Thymus (tissue), 11 donors: ENCODE measurements at regions not wholly inside any gene's neighbourhood (a gene's known extent, or its start where the extent isn't known, plus 50 kb on each side); places are given as distances from the start of the nearest gene placed in this dataset.
"Not testable (repeated sequence)": the region's sequence is repeated elsewhere in the genome, so short reads cannot be mapped to it uniquely, and the experiment has no call there.

Source experiments
- DNase-seq, 9 donors: peaks; one replicate each; pipeline ENCODE4 v3.0.0-alpha.2; 2013; ENCODE audit warnings: low spot score in 9 of 9, low read depth in 6 of 9, missing footprints in 1 of 9
- H3K27ac ChIP-seq, 2 donors: one replicate each; pipeline ENCODE4 v1.5.1; 2013; ENCODE audit warnings: control low read depth in 1 of 2, low read depth in 1 of 2, low read length in 1 of 2, mild to moderate bottlenecking in 1 of 2, moderate library complexity in 1 of 2
- H3K27me3 ChIP-seq, 2 donors: one replicate each; pipeline ENCODE4 v1.5.1; 2013; ENCODE audit warnings: low read length in 1 of 2; ENCODE audit not compliant: control insufficient read depth in 2 of 2, insufficient read depth in 1 of 2
- H3K36me3 ChIP-seq, 2 donors: one replicate each; pipeline ENCODE4 v1.5.1; 2013; ENCODE audit warnings: low read length in 1 of 2, mild to moderate bottlenecking in 1 of 2, moderate library complexity in 1 of 2; ENCODE audit not compliant: control insufficient read depth in 2 of 2, insufficient read depth in 2 of 2
- H3K4me1 ChIP-seq, 2 donors: one replicate each; pipeline ENCODE4 v1.5.1; 2013; ENCODE audit warnings: low read length in 2 of 2; ENCODE audit not compliant: control insufficient read depth in 2 of 2, insufficient read depth in 2 of 2
- H3K4me3 ChIP-seq, 2 donors: one replicate each; pipeline ENCODE4 v1.5.1; 2013; ENCODE audit warnings: low read length in 2 of 2, control low read depth in 1 of 2, mild to moderate bottlenecking in 1 of 2
- H3K9me3 ChIP-seq, 2 donors: one replicate each; pipeline ENCODE4 v1.5.1; 2013; ENCODE audit warnings: low read length in 1 of 2, mild to moderate bottlenecking in 1 of 2; ENCODE audit not compliant: control insufficient read depth in 2 of 2, insufficient read depth in 1 of 2
- WGBS: extraction: QIAGEN DNeasy Blood & Tissue Kit; methylation state at CpG from one replicate; pipeline ENCODE4 v1.1.7; 2013; 5-methylcytosine and 5-hydroxymethylcytosine counted together
- donor health status: healthy.

GRCh38 chr9:104286799-104287198 is 192.7 kb downstream of the SMC2 start:
- 90% methylated on average over 2 of the region's 2 CpGs for WGBS

GRCh38 chr9:104287253-104287878 is 193.3 kb downstream of the SMC2 start:
- H3K27me3 ChIP-seq, result no peaks in the 10 kb centered on the region
- H3K9me3 ChIP-seq, result no peaks in the 10 kb centered on the region
- H3K27ac ChIP-seq, result no peak overlapping the region
- H3K4me1 ChIP-seq, result no peaks in the 10 kb centered on the region
- no peaks in the 10 kb centered on the region for H3K36me3 ChIP-seq
- DNase-seq, result no peak
- no peak overlapping the region for H3K4me3 ChIP-seq
- 87% methylated on average over 5 of the region's 5 CpGs for WGBS

More at GRCh38 chr9:104286799-104287198, 192.7 kb downstream of the SMC2 start:
- no peaks in the 10 kb centered on the region for H3K9me3 ChIP-seq
- H3K36me3 ChIP-seq, result no peaks in the 10 kb centered on the region
- no peak for DNase-seq
- H3K4me3 ChIP-seq, result no peak overlapping the region
- no peak overlapping the region for H3K27ac ChIP-seq
- H3K27me3 ChIP-seq, result no peaks in the 10 kb centered on the region
- H3K4me1 ChIP-seq, result no peaks in the 10 kb centered on the region

- Histone ChIP-seq H3K4me1 (no peaks in the 10 kb centered on the region), H3K27me3 (no peaks in the 10 kb centered on the region)
These were observed 199.8 kb downstream of the SMC2 start for GRCh38 chr9:104293877-104294276.

GRCh38 chr9:104300124-104300523 is 203.9 kb upstream of the OR13F1 start:
- DNase-seq, result no peak
- no peaks in the 10 kb centered on the region for H3K4me1 ChIP-seq
- peaks cover 0 to 7% of the 10 kb centered on the region in 2 donors for H3K9me3 ChIP-seq
- H3K36me3 ChIP-seq, result no peaks in the 10 kb centered on the region
- no peak overlapping the region for H3K27ac ChIP-seq
- 87% methylated on average over 1 of the region's 1 CpG for WGBS
- H3K27me3 ChIP-seq, result no peaks in the 10 kb centered on the region
- no peak overlapping the region for H3K4me3 ChIP-seq

More at GRCh38 chr9:104293877-104294276, 199.8 kb downstream of the SMC2 start:
- Histone ChIP-seq H3K4me3 (no peak overlapping the region), H3K36me3 (no peaks in the 10 kb centered on the region), H3K9me3 (no peaks in the 10 kb centered on the region), H3K27ac (no peak overlapping the region)
- no peak for DNase-seq
- WGBS, result 82% methylated on average over 4 of the region's 4 CpGs

- no peaks in the 10 kb centered on the region for H3K36me3 ChIP-seq
- no peaks in the 10 kb centered on the region for H3K27me3 ChIP-seq
- H3K9me3 ChIP-seq, result peaks cover 0 to 7% of the 10 kb centered on the region in 2 donors
- H3K27ac ChIP-seq, result no peak overlapping the region
- H3K4me1 ChIP-seq, result no peaks in the 10 kb centered on the region
- no peak overlapping the region for H3K4me3 ChIP-seq
- 82% methylated on average over 2 of the region's 2 CpGs for WGBS
- no peak for DNase-seq
These were observed 202.3 kb upstream of the OR13F1 start for GRCh38 chr9:104301755-104302154.

GRCh38 chr9:104302775-104303174 is 201.3 kb upstream of the OR13F1 start:
- H3K27ac ChIP-seq, result no peak overlapping the region
- no peaks in the 10 kb centered on the region for H3K27me3 ChIP-seq
- no peaks in the 10 kb centered on the region for H3K36me3 ChIP-seq
- no peak for DNase-seq
- H3K4me1 ChIP-seq, result no peaks in the 10 kb centered on the region
- no peak overlapping the region for H3K4me3 ChIP-seq
- WGBS, result 92% methylated on average over 4 of the region's 4 CpGs
- H3K9me3 ChIP-seq, result peaks cover 0 to 7% of the 10 kb centered on the region in 2 donors

GRCh38 chr9:104304925-104305324 is 199.1 kb upstream of the OR13F1 start:
- H3K9me3 ChIP-seq, result peaks cover 0 to 7% of the 10 kb centered on the region in 2 donors
- no peaks in the 10 kb centered on the region for H3K27me3 ChIP-seq
- 95% methylated on average over 5 of the region's 5 CpGs for WGBS
- H3K27ac ChIP-seq, result no peak overlapping the region
- no peaks in the 10 kb centered on the region for H3K4me1 ChIP-seq
- H3K4me3 ChIP-seq, result no peak overlapping the region
- no peaks in the 10 kb centered on the region for H3K36me3 ChIP-seq
- DNase-seq, result no peak

- no peaks in the 10 kb centered on the region for H3K4me1 ChIP-seq
- H3K4me3 ChIP-seq, result no peak overlapping the region
- peaks cover 0 to 3% of the 10 kb centered on the region in 2 donors for H3K9me3 ChIP-seq
- no peak for DNase-seq
- 92% methylated on average over 5 of the region's 5 CpGs for WGBS
- H3K27ac ChIP-seq, result no peak overlapping the region
- H3K36me3 ChIP-seq, result no peaks in the 10 kb centered on the region
- no peaks in the 10 kb centered on the region for H3K27me3 ChIP-seq
These were observed 190.5 kb upstream of the OR13F1 start for GRCh38 chr9:104313396-104314110.

GRCh38 chr9:104316201-104317009 is 187.7 kb upstream of the OR13F1 start:
- not testable (repeated sequence) for H3K4me1 ChIP-seq, H3K9me3 ChIP-seq, H3K36me3 ChIP-seq, H3K4me3 ChIP-seq, H3K27me3 ChIP-seq, DNase-seq, H3K27ac ChIP-seq
- 98% methylated on average over 50 of the region's 50 CpGs for WGBS
